IgD-negative memory B cell (primary cell): ENCODE measurements at regions not wholly inside any gene's neighbourhood (a gene's known extent, or its start where the extent isn't known, plus 50 kb on each side); places are given as distances from the start of the nearest gene placed in this dataset.
"Not testable (repeated sequence)": the region's sequence is repeated elsewhere in the genome, so short reads cannot be mapped to it uniquely, and the experiment has no call there.

Source experiments
- H3K27ac Mint-ChIP-seq, 3 donors: one replicate each; pipeline ENCODE4 v1.8.0; 2020 to 2022; ENCODE audit warnings: mild to moderate bottlenecking in 3 of 3, mixed read lengths in 3 of 3, moderate library complexity in 1 of 3
- H3K27me3 Mint-ChIP-seq: one replicate; pipeline ENCODE4 v1.8.0; 2021; ENCODE audit warnings: mixed read lengths
- H3K36me3 Mint-ChIP-seq: one replicate; pipeline ENCODE4 v1.8.0; 2020; ENCODE audit warnings: mild to moderate bottlenecking, mixed read lengths
- H3K4me1 Mint-ChIP-seq, 3 donors: one replicate each; pipeline ENCODE4 v1.8.0; 2020 to 2022; ENCODE audit warnings: mixed read lengths in 3 of 3, mild to moderate bottlenecking in 1 of 3
- H3K4me3 Mint-ChIP-seq, 4 donors: one replicate each; pipeline ENCODE4 v1.8.0; 2020 to 2022; ENCODE audit warnings: mild to moderate bottlenecking in 4 of 4, mixed read lengths in 4 of 4, moderate library complexity in 3 of 4
- H3K9me3 Mint-ChIP-seq, 3 donors: one replicate each; pipeline ENCODE4 v1.8.0; 2020 to 2021; ENCODE audit warnings: mixed read lengths in 3 of 3, mild to moderate bottlenecking in 1 of 3

- H3K9me3 Mint-ChIP-seq: peaks cover 1 to 20% (median 3%) of the 10 kb centered on the region in 3 donors
- no peaks in the 10 kb centered on the region for H3K4me1 Mint-ChIP-seq
- H3K36me3 Mint-ChIP-seq: no peaks in the 10 kb centered on the region
- H3K27me3 Mint-ChIP-seq: no peaks in the 10 kb centered on the region
- no peak overlapping the region for H3K27ac Mint-ChIP-seq
- H3K4me3 Mint-ChIP-seq: no peak overlapping the region
These were observed 494.3 kb upstream of the FOXG1 start for GRCh38 chr14:28272270-28272669.

- no peak overlapping the region for H3K27ac Mint-ChIP-seq
These were observed 486.1 kb upstream of the FOXG1 start for GRCh38 chr14:28280530-28280929.

GRCh38 chr14:28280997-28281598, 485.5 kb upstream of the FOXG1 start:
- H3K4me3 Mint-ChIP-seq: no peak overlapping the region
- H3K4me1 Mint-ChIP-seq: no peaks in the 10 kb centered on the region
- peaks cover 0 to 4% (median 3%) of the 10 kb centered on the region in 3 donors for H3K9me3 Mint-ChIP-seq
- H3K27ac Mint-ChIP-seq: no peak overlapping the region
- H3K36me3 Mint-ChIP-seq: no peaks in the 10 kb centered on the region
- H3K27me3 Mint-ChIP-seq: no peaks in the 10 kb centered on the region

More at GRCh38 chr14:28280530-28280929, 486.1 kb upstream of the FOXG1 start:
- Mint-ChIP-seq H3K4me1 (no peaks in the 10 kb centered on the region), H3K4me3 (no peak overlapping the region), H3K36me3 (no peaks in the 10 kb centered on the region), H3K9me3 (peaks cover 0 to 8% (median 3%) of the 10 kb centered on the region in 3 donors), H3K27me3 (no peaks in the 10 kb centered on the region)

- H3K4me3 Mint-ChIP-seq: no peak overlapping the region
- no peaks in the 10 kb centered on the region for H3K36me3 Mint-ChIP-seq
- H3K9me3 Mint-ChIP-seq: peaks cover 3 to 13% (median 7%) of the 10 kb centered on the region in 3 donors
- H3K27ac Mint-ChIP-seq: no peak overlapping the region
- H3K27me3 Mint-ChIP-seq: no peaks in the 10 kb centered on the region
- H3K4me1 Mint-ChIP-seq: no peaks in the 10 kb centered on the region
These were observed 481.9 kb upstream of the FOXG1 start for GRCh38 chr14:28284546-28285300.

DNA sequence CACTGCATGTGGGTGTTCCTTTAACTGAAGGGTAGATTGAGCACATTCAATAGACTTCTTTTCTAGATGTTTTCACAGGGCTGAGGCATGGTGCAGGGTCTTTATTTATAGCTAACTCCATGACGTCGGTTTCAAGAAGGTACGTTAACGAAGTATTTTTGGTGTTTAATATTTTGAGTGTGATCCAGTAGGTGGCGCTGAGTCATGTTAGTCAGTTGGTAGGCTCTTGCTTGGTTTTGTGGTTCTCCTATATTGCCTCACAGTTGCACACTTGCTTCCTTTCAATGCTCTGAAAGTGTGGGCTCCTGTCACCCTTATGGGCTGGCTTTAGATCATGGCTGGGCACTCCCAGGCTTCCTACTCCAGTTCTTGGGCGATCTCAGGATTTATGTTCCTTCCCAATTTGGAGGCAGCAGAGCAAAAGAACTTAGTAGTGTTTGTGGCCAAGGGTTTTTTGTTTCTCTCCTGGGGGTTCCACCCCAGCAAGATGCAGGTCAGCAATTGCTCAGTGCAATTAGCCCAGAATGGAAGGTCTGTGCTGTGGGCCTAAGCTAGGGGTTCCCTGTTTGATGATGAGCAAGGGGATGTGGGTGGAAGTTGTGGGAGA, 471.6 kb upstream of the FOXG1 start:
- Mint-ChIP-seq H3K36me3 (no peaks in the 10 kb centered on the region), H3K4me1 (no peaks in the 10 kb centered on the region), H3K27me3 (no peaks in the 10 kb centered on the region), H3K4me3 (no peak overlapping the region), H3K9me3 (peaks cover 3 to 21% (median 10%) of the 10 kb centered on the region in 3 donors), H3K27ac (no peak overlapping the region)

DNA sequence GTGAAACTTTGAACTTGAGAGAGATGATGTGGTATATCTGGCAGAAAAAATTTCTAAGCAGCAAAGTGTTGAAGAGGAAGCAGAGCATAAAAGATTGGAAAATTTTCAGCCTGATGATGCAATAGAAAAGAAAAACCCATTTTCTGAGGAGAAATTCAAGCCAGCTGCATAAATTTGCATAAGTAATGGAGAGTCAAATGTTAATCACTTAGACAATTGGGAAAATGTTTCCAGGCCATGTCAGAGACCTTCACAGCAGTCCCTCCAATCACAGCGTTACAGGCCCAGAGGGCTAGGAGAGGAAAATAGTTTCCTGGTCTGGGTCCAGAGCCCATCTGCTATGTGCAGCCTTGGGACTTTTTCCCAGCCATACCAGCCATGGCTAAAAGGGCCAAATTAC, 469.0 kb upstream of the FOXG1 start:
- H3K4me3 Mint-ChIP-seq: no peak overlapping the region
- H3K36me3 Mint-ChIP-seq: no peaks in the 10 kb centered on the region
- H3K27ac Mint-ChIP-seq: no peak overlapping the region
- H3K9me3 Mint-ChIP-seq: peaks cover 6 to 11% (median 7%) of the 10 kb centered on the region in 3 donors
- H3K4me1 Mint-ChIP-seq: no peaks in the 10 kb centered on the region
- H3K27me3 Mint-ChIP-seq: no peaks in the 10 kb centered on the region

GRCh38 chr14:28298156-28298555, 468.4 kb upstream of the FOXG1 start:
- no peaks in the 10 kb centered on the region for H3K36me3 Mint-ChIP-seq
- H3K27ac Mint-ChIP-seq: no peak overlapping the region
- no peaks in the 10 kb centered on the region for H3K27me3 Mint-ChIP-seq
- no peak overlapping the region for H3K4me3 Mint-ChIP-seq
- peaks cover 6 to 10% (median 7%) of the 10 kb centered on the region in 3 donors for H3K9me3 Mint-ChIP-seq
- H3K4me1 Mint-ChIP-seq: no peaks in the 10 kb centered on the region

- Mint-ChIP-seq H3K36me3 (no peaks in the 10 kb centered on the region), H3K27me3 (no peaks in the 10 kb centered on the region), H3K4me1 (no peaks in the 10 kb centered on the region)
These were observed 467.4 kb upstream of the FOXG1 start for GRCh38 chr14:28299227-28299626.

GRCh38 chr14:28300356-28300755, 466.2 kb upstream of the FOXG1 start:
- peaks cover 4 to 16% (median 9%) of the 10 kb centered on the region in 3 donors for H3K9me3 Mint-ChIP-seq

More at GRCh38 chr14:28299227-28299626, 467.4 kb upstream of the FOXG1 start:
- Mint-ChIP-seq H3K4me3 (no peak overlapping the region), H3K27ac (no peak overlapping the region), H3K9me3 (peaks cover 4 to 16% (median 9%) of the 10 kb centered on the region in 3 donors)

GRCh38 chr14:28301179-28301578, 465.4 kb upstream of the FOXG1 start:
- H3K9me3 Mint-ChIP-seq: peaks cover 4 to 16% (median 9%) of the 10 kb centered on the region in 3 donors
- H3K36me3 Mint-ChIP-seq: no peaks in the 10 kb centered on the region

More at GRCh38 chr14:28300356-28300755, 466.2 kb upstream of the FOXG1 start:
- Mint-ChIP-seq H3K27me3 (no peaks in the 10 kb centered on the region), H3K27ac (no peak overlapping the region), H3K4me1 (no peaks in the 10 kb centered on the region), H3K4me3 (no peak overlapping the region), H3K36me3 (no peaks in the 10 kb centered on the region)

DNA sequence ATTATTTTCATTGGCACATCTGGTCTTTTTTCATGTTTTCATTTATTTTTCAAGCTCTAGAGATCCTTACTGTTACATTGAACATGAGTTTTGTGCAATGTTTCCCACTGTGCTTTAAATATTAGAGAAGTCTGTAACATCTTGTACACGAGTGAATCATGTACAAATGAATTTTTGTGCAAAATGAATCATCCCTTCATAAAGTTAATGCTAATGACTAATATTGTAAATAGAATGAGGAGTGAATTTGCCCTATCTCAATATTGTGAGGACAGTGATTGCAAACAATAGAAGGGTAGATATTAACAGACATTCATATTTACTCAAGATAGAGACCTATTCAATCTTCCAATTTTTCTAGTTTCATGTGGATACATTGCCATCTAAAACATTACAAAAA, 463.3 kb upstream of the FOXG1 start:
- Mint-ChIP-seq H3K36me3 (no peaks in the 10 kb centered on the region), H3K4me3 (no peak overlapping the region), H3K27ac (no peak overlapping the region), H3K27me3 (no peaks in the 10 kb centered on the region), H3K4me1 (no peaks in the 10 kb centered on the region), H3K9me3 (peaks cover 4 to 26% (median 5%) of the 10 kb centered on the region in 3 donors)

More at GRCh38 chr14:28301179-28301578, 465.4 kb upstream of the FOXG1 start:
- Mint-ChIP-seq H3K4me1 (no peaks in the 10 kb centered on the region), H3K27me3 (no peaks in the 10 kb centered on the region), H3K4me3 (no peak overlapping the region), H3K27ac (no peak overlapping the region)

GRCh38 chr14:28305938-28306337, 460.6 kb upstream of the FOXG1 start:
- Mint-ChIP-seq H3K4me3 (no peak overlapping the region), H3K4me1 (no peaks in the 10 kb centered on the region), H3K9me3 (peaks cover 0 to 24% (median 3%) of the 10 kb centered on the region in 3 donors), H3K36me3 (no peaks in the 10 kb centered on the region), H3K27ac (no peak overlapping the region), H3K27me3 (no peaks in the 10 kb centered on the region)

DNA sequence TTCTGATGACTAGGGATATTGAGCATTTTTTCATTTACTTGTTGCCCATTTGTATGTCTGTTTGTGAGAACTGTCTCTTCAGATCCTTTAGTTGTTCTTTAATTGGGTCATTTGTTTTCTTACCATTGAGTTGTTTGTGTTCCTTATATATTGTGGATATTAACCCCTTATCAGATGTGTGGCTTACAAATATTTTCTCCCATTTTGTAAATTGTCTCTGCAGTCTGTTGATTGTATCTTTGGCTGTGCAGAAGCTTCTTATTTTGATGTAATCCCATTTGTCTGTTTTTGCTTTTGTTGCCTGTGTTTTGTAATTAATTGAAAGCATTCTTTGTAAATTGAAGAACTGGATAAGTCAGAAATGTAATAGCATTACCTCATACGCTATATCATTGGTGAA, 459.1 kb upstream of the FOXG1 start:
- Mint-ChIP-seq H3K4me3 (no peak overlapping the region), H3K27me3 (no peaks in the 10 kb centered on the region), H3K4me1 (no peaks in the 10 kb centered on the region), H3K36me3 (no peaks in the 10 kb centered on the region), H3K9me3 (peaks cover 0 to 28% (median 1%) of the 10 kb centered on the region in 3 donors), H3K27ac (no peak overlapping the region)

DNA sequence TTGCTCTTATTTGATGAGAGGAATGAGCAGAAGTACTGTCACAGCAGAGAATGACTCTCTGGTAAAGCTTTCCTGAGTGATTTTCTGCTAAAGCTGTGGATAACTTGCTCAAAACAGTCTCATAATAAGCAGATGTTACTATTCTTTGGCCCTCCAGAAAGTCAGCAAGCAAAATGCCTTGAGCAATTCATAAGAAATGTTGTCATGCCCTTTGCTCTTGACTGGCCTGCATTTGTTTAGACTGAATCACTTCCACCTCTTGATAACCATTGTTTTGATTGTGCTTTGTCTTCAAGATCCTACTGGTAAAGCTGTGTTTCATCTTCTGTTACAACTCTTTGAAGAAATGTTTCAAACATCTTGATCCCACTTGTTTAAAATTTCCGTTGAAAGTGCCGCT, 457.9 kb upstream of the FOXG1 start:
- Mint-ChIP-seq H3K36me3 (no peaks in the 10 kb centered on the region), H3K27me3 (no peaks in the 10 kb centered on the region), H3K27ac (no peak overlapping the region), H3K4me3 (no peak overlapping the region), H3K4me1 (no peaks in the 10 kb centered on the region), H3K9me3 (peaks cover 0 to 21% (median under 1%) of the 10 kb centered on the region in 3 donors)

- H3K4me1 Mint-ChIP-seq: not testable (repeated sequence)
These were observed 448.5 kb upstream of the FOXG1 start for GRCh38 chr14:28317890-28318675.

More at GRCh38 chr14:28317890-28318675, 448.5 kb upstream of the FOXG1 start:
- H3K4me3 Mint-ChIP-seq, H3K27ac Mint-ChIP-seq, H3K27me3 Mint-ChIP-seq, H3K36me3 Mint-ChIP-seq, H3K9me3 Mint-ChIP-seq: not testable (repeated sequence)
